GM23338 (cell line): ENCODE measurements at regions not wholly inside any gene's neighbourhood (a gene's known extent, or its start where the extent isn't known, plus 50 kb on each side); places are given as distances from the start of the nearest gene placed in this dataset.

Experiments
- ATAC-seq: fragments of 200-7000 bp; cut with Tn5 transposase; 3 replicates; pipeline ENCODE4 v1.9.1; 2020
- DNase-seq: peaks from one replicate; pipeline ENCODE4 v3.0.0-alpha.2; 2015; ENCODE audit warnings: low spot score
- H2AFZ ChIP-seq: fragments of 200-600 bp; sonication (generic); 2 replicates; pipeline ENCODE4 v1.8.0; 2016; ENCODE audit warnings: antibody characterized with exemption, mild to moderate bottlenecking, moderate library complexity
- H3F3A ChIP-seq: fragments of 200-600 bp; sonication (generic); replicated peaks from 2 replicates; pipeline ENCODE4 v1.8.0; 2017; ENCODE audit warnings: antibody characterized with exemption, mixed run types, low read depth
- H3K27ac ChIP-seq: fragments of 200-600 bp; sonication (generic); 2 replicates; pipeline ENCODE4 v1.6.1; 2016; ENCODE audit warnings: low read depth
- H3K27me3 ChIP-seq: fragments of 200-600 bp; sonication (generic); 2 replicates; pipeline ENCODE4 v1.8.0; 2016; ENCODE audit warnings: mild to moderate bottlenecking, mixed run types, moderate library complexity; ENCODE audit not compliant: insufficient read depth
- H3K36me3 ChIP-seq: fragments of 200-600 bp; sonication (generic); 2 replicates; pipeline ENCODE4 v1.8.0; 2016; ENCODE audit warnings: mild to moderate bottlenecking; ENCODE audit not compliant: insufficient read depth
- H3K4me1 ChIP-seq: fragments of 200-600 bp; sonication (generic); 2 replicates; pipeline ENCODE4 v1.8.0; 2016; ENCODE audit warnings: mild to moderate bottlenecking, moderate library complexity; ENCODE audit not compliant: insufficient read depth
- H3K4me2 ChIP-seq: fragments of 200-600 bp; sonication (generic); 2 replicates; pipeline ENCODE4 v1.7.1; 2017; ENCODE audit warnings: mixed run types
- H3K4me3 ChIP-seq: fragments of 200-600 bp; sonication (generic); 2 replicates; pipeline ENCODE4 v1.6.1; 2016; ENCODE audit warnings: mixed run types
- H3K79me2 ChIP-seq: fragments of 200-600 bp; sonication (generic); replicated peaks from 2 replicates; pipeline ENCODE4 v1.8.0; 2017; ENCODE audit warnings: mild to moderate bottlenecking; ENCODE audit not compliant: insufficient read depth
- H3K9me2 ChIP-seq: fragments of 200-600 bp; sonication (generic); 2 replicates; pipeline ENCODE4 v1.8.0; 2017; ENCODE audit not compliant: insufficient read depth
- H4K20me1 ChIP-seq: fragments of 200-600 bp; sonication (generic); replicated peaks from 2 replicates; pipeline ENCODE4 v1.8.0; 2017; ENCODE audit warnings: mild to moderate bottlenecking; ENCODE audit not compliant: insufficient read depth
- H3K27ac Mint-ChIP-seq: 2 replicates; pipeline ENCODE4 v1.8.0; 2020; ENCODE audit warnings: inconsistent platforms, mild to moderate bottlenecking, moderate library complexity, mixed read lengths
- H3K27me3 Mint-ChIP-seq: 3 replicates; pipeline ENCODE4 v1.8.0; 2022; ENCODE audit warnings: low read depth, mild to moderate bottlenecking, moderate library complexity, mixed read lengths, inconsistent platforms; ENCODE audit not compliant: insufficient read depth, poor library complexity
- H3K36me3 Mint-ChIP-seq: 3 replicates; pipeline ENCODE4 v1.8.0; 2021; ENCODE audit warnings: low read depth, mild to moderate bottlenecking, inconsistent platforms, moderate library complexity, mixed read lengths
- H3K4me1 Mint-ChIP-seq: 3 replicates; pipeline ENCODE4 v1.8.0; 2020; ENCODE audit warnings: mild to moderate bottlenecking, inconsistent platforms, mixed read lengths
- H3K4me3 Mint-ChIP-seq: 3 replicates; pipeline ENCODE4 v1.8.0; 2021; ENCODE audit warnings: moderate library complexity, mild to moderate bottlenecking, inconsistent platforms, mixed read lengths
- H3K9me3 Mint-ChIP-seq: 3 replicates; pipeline ENCODE4 v1.8.0; 2020; ENCODE audit warnings: moderate library complexity, mild to moderate bottlenecking, inconsistent platforms, mixed read lengths
- CREB1 ChIP-seq: fragments of 250-450 bp; sonication (Bioruptor Pico); IDR thresholded peaks from 2 replicates; pipeline ENCODE4 v1.5.0; 2020; ENCODE audit warnings: low read depth, mild to moderate bottlenecking, moderate library complexity
- EZH2 ChIP-seq: fragments of 200-600 bp; sonication (generic); IDR thresholded peaks from one replicate; pipeline ENCODE4 v1.8.0; 2017; ENCODE audit warnings: antibody characterized with exemption, mild to moderate bottlenecking, low read depth; ENCODE audit not compliant: unreplicated experiment
- EZH2phosphoT487 ChIP-seq: fragments of 200-600 bp; sonication (generic); IDR thresholded peaks from one replicate; pipeline ENCODE4 v1.8.1; 2018; ENCODE audit warnings: antibody characterized with exemption; ENCODE audit not compliant: unreplicated experiment
- JUNB ChIP-seq: IDR thresholded peaks from one replicate; pipeline ENCODE4 v1.6.1; 2016; ENCODE audit warnings: antibody characterized with exemption; ENCODE audit not compliant: unreplicated experiment
- NANOG ChIP-seq: IDR thresholded peaks from 2 replicates; pipeline ENCODE4 v1.6.1; 2016; ENCODE audit warnings: antibody characterized with exemption, borderline replicate concordance
- POLR2AphosphoS5 ChIP-seq: IDR thresholded peaks from 2 replicates; pipeline ENCODE4 v1.6.1; 2016; ENCODE audit warnings: antibody characterized with exemption, low read depth
- STAT1 ChIP-seq: IDR thresholded peaks from one replicate; pipeline ENCODE4 v1.6.1; 2016; ENCODE audit warnings: antibody characterized with exemption; ENCODE audit not compliant: unreplicated experiment
- ZNF114 ChIP-seq: fragments of 250-450 bp; sonication (Bioruptor Pico); IDR thresholded peaks from 2 replicates; pipeline ENCODE4 v1.5.0; 2020; ENCODE audit warnings: mild to moderate bottlenecking, moderate library complexity
- ZNF331 ChIP-seq: fragments of 250-450 bp; sonication (Bioruptor Pico); IDR thresholded peaks from 2 replicates; pipeline ENCODE4 v1.5.0; 2020; ENCODE audit warnings: low read depth, mild to moderate bottlenecking, moderate library complexity
- TF ChIP-seq, protein P1 (sequence below): IDR thresholded peaks from 2 replicates; pipeline ENCODE4 v1.6.1; 2016; ENCODE audit warnings: antibody characterized with exemption
- TF ChIP-seq, protein P2 (sequence below), 2 experiments: fragments of 200-600 bp in 1 of 2; sonication (generic) in 1 of 2; conservative IDR thresholded peaks; 2 replicates each; pipeline versions ENCODE4 v1.5.1 to v1.6.1; 2016 to 2017; ENCODE audit warnings: antibody characterized with exemption in 2 of 2, low read depth in 2 of 2, mild to moderate bottlenecking in 2 of 2, moderate library complexity in 1 of 2
- TF ChIP-seq, protein P3 (sequence below): IDR thresholded peaks from one replicate; pipeline ENCODE4 v1.6.1; 2018; ENCODE audit warnings: antibody characterized with exemption; ENCODE audit not compliant: unreplicated experiment

- no peak for ATAC-seq
- Histone ChIP-seq H3F3A (no peaks in the 10 kb centered on the region), H3K9me2 (no peaks in the 10 kb centered on the region), H3K27me3 (no peaks in the 10 kb centered on the region), H3K4me2 (no peak overlapping the region), H3K4me1 (no peaks in the 10 kb centered on the region; the same call in none of the 2 replicates), H3K79me2 (no peaks in the 10 kb centered on the region), H3K36me3 (no peaks in the 10 kb centered on the region), H3K4me3 (no peak overlapping the region), H4K20me1 (no peaks in the 10 kb centered on the region), H2AFZ (peak overlapping the region; percentile 63; the same call in 1 of the 2 replicates), H3K27ac (no peak overlapping the region)
- no peak for DNase-seq
- peaks cover 6% of the 10 kb centered on the region for H3K27me3 Mint-ChIP-seq
- no peaks in the 10 kb centered on the region for H3K36me3 Mint-ChIP-seq
- H3K4me3 Mint-ChIP-seq, result no peak overlapping the region
- no peak for TF ChIP-seq POLR2AphosphoS5
- no peak for TF ChIP-seq NANOG
- no peak for TF ChIP-seq JUNB
- TF ChIP-seq, protein P1, sequence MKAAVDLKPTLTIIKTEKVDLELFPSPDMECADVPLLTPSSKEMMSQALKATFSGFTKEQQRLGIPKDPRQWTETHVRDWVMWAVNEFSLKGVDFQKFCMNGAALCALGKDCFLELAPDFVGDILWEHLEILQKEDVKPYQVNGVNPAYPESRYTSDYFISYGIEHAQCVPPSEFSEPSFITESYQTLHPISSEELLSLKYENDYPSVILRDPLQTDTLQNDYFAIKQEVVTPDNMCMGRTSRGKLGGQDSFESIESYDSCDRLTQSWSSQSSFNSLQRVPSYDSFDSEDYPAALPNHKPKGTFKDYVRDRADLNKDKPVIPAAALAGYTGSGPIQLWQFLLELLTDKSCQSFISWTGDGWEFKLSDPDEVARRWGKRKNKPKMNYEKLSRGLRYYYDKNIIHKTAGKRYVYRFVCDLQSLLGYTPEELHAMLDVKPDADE, result no peak
- no peak for TF ChIP-seq STAT1
- TF ChIP-seq ZNF331 (CRISPR knock-in tag), result no peak
- TF ChIP-seq, protein P2, sequence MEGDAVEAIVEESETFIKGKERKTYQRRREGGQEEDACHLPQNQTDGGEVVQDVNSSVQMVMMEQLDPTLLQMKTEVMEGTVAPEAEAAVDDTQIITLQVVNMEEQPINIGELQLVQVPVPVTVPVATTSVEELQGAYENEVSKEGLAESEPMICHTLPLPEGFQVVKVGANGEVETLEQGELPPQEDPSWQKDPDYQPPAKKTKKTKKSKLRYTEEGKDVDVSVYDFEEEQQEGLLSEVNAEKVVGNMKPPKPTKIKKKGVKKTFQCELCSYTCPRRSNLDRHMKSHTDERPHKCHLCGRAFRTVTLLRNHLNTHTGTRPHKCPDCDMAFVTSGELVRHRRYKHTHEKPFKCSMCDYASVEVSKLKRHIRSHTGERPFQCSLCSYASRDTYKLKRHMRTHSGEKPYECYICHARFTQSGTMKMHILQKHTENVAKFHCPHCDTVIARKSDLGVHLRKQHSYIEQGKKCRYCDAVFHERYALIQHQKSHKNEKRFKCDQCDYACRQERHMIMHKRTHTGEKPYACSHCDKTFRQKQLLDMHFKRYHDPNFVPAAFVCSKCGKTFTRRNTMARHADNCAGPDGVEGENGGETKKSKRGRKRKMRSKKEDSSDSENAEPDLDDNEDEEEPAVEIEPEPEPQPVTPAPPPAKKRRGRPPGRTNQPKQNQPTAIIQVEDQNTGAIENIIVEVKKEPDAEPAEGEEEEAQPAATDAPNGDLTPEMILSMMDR (conservative IDR thresholded peaks at IDR 0.05; ENCODE audit: low read depth in 2 of 2), result no peak
- TF ChIP-seq, protein P3, sequence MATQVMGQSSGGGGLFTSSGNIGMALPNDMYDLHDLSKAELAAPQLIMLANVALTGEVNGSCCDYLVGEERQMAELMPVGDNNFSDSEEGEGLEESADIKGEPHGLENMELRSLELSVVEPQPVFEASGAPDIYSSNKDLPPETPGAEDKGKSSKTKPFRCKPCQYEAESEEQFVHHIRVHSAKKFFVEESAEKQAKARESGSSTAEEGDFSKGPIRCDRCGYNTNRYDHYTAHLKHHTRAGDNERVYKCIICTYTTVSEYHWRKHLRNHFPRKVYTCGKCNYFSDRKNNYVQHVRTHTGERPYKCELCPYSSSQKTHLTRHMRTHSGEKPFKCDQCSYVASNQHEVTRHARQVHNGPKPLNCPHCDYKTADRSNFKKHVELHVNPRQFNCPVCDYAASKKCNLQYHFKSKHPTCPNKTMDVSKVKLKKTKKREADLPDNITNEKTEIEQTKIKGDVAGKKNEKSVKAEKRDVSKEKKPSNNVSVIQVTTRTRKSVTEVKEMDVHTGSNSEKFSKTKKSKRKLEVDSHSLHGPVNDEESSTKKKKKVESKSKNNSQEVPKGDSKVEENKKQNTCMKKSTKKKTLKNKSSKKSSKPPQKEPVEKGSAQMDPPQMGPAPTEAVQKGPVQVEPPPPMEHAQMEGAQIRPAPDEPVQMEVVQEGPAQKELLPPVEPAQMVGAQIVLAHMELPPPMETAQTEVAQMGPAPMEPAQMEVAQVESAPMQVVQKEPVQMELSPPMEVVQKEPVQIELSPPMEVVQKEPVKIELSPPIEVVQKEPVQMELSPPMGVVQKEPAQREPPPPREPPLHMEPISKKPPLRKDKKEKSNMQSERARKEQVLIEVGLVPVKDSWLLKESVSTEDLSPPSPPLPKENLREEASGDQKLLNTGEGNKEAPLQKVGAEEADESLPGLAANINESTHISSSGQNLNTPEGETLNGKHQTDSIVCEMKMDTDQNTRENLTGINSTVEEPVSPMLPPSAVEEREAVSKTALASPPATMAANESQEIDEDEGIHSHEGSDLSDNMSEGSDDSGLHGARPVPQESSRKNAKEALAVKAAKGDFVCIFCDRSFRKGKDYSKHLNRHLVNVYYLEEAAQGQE, result no peak
- peaks cover 20% of the 10 kb centered on the region for H3K4me1 Mint-ChIP-seq
- H3K27ac Mint-ChIP-seq, result no peak overlapping the region
- peaks cover 2% of the 10 kb centered on the region; the same call in 1 of the 3 replicates for H3K9me3 Mint-ChIP-seq
Measured at GRCh38 chr20:50428097-50428828, 81.9 kb upstream of the PTPN1 start.

- peaks cover 7% of the 10 kb centered on the region for H3K4me1 ChIP-seq
- no peaks in the 10 kb centered on the region for H3F3A ChIP-seq
- ATAC-seq (no peak), DNase-seq (no peak)
- H3K4me1 Mint-ChIP-seq, result peaks cover 22% of the 10 kb centered on the region
- H3K36me3 Mint-ChIP-seq, result no peaks in the 10 kb centered on the region
- no peak overlapping the region for H3K27ac ChIP-seq
- H3K4me3 ChIP-seq, result no peak overlapping the region
- no peak overlapping the region for H3K4me3 Mint-ChIP-seq
- H3K9me2 ChIP-seq, result no peaks in the 10 kb centered on the region
- H3K27ac Mint-ChIP-seq, result no peak overlapping the region
- no peak overlapping the region for H3K4me2 ChIP-seq
- no peak overlapping the region for H2AFZ ChIP-seq
- no peaks in the 10 kb centered on the region for H3K79me2 ChIP-seq
- no peaks in the 10 kb centered on the region for H4K20me1 ChIP-seq
- H3K36me3 ChIP-seq, result no peaks in the 10 kb centered on the region
- H3K27me3 Mint-ChIP-seq, result peaks cover 10% of the 10 kb centered on the region
- no peaks in the 10 kb centered on the region for H3K27me3 ChIP-seq
- H3K9me3 Mint-ChIP-seq, result peaks cover 2% of the 10 kb centered on the region; the same call in 1 of the 3 replicates
- no peak for TF ChIP-seq ZNF114
- no peak for TF ChIP-seq STAT1
- TF ChIP-seq, protein P3, result no peak
- TF ChIP-seq ZNF331 (CRISPR knock-in tag), result no peak
- TF ChIP-seq JUNB, result no peak
- TF ChIP-seq POLR2AphosphoS5, result no peak
- no peak for TF ChIP-seq EZH2phosphoT487
- no peak for TF ChIP-seq EZH2
- no peak for TF ChIP-seq CREB1 (CRISPR knock-in tag)
- no peak for TF ChIP-seq NANOG
- TF ChIP-seq, protein P1, result no peak
Measured at GRCh38 chr20:50429412-50429811, 80.8 kb upstream of the PTPN1 start.
